ENCODE measurements at regions not wholly inside any gene's neighbourhood (a gene's known extent, or its start where the extent isn't known, plus 50 kb on each side); places are given as distances from the start of the nearest gene placed in this dataset.

DNA sequence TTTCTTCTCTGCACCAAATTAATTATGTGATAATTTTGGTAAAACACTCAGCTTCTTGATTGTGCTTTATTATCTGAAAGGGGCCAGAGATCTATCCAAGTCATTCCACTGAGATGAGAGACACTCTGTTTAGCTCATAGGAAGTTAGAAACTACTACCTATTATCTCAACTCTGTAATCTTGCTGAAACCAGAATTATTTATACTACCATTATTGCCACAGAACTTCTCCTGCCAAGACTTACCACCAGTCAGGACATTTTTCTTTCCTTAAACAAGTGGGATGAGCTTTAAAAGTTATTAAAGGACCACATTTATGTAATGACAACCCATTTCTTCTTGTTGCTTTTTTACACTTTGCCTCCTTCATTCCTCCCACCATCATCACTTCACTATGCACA is 855.6 kb upstream of the PIK3C3 start:
- H3K36me3 ChIP-seq: no peaks in the 10 kb centered on the region
- no peak for DNase-seq
- H3K4me1 ChIP-seq: no peaks in the 10 kb centered on the region
- no peak overlapping the region for H3K27ac ChIP-seq
- H3K4me3 ChIP-seq: no peak overlapping the region
- no peak for TF ChIP-seq POLR2A (IDR thresholded peaks at IDR 0.05)
- TF ChIP-seq, protein P1, sequence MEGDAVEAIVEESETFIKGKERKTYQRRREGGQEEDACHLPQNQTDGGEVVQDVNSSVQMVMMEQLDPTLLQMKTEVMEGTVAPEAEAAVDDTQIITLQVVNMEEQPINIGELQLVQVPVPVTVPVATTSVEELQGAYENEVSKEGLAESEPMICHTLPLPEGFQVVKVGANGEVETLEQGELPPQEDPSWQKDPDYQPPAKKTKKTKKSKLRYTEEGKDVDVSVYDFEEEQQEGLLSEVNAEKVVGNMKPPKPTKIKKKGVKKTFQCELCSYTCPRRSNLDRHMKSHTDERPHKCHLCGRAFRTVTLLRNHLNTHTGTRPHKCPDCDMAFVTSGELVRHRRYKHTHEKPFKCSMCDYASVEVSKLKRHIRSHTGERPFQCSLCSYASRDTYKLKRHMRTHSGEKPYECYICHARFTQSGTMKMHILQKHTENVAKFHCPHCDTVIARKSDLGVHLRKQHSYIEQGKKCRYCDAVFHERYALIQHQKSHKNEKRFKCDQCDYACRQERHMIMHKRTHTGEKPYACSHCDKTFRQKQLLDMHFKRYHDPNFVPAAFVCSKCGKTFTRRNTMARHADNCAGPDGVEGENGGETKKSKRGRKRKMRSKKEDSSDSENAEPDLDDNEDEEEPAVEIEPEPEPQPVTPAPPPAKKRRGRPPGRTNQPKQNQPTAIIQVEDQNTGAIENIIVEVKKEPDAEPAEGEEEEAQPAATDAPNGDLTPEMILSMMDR (IDR thresholded peaks at IDR 0.05): no peak
- no peaks in the 10 kb centered on the region for H3K27me3 ChIP-seq
- no peaks in the 10 kb centered on the region for H3K9me3 ChIP-seq

DNA sequence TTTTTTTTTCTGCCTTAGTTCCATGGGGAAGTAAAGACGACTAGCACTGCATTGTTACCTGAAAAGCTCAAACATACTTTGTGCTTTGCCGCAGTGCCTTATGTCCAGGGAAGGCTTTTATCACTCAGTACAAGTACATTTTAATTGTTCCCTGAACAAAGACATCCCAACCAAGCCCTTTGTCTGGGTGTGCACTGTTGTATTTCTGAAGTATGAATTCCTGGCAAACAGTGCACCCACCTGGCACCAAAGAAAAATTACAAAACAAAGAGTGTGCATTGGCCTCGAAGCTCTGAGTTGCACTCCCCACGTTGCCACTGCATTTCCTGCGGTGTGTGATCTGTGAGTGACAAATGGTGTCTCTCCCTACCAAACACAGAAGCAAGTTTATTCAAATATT is 858.5 kb upstream of the PIK3C3 start:
- Histone ChIP-seq H3K36me3 (no peaks in the 10 kb centered on the region), H3K4me1 (no peaks in the 10 kb centered on the region), H3K4me3 (no peak overlapping the region), H3K9me3 (no peaks in the 10 kb centered on the region), H3K27ac (no peak overlapping the region), H3K27me3 (no peaks in the 10 kb centered on the region)
- no peak for DNase-seq
- TF ChIP-seq POLR2A (IDR thresholded peaks at IDR 0.05): no peak
- TF ChIP-seq, protein P1 (IDR thresholded peaks at IDR 0.05): no peak

DNA sequence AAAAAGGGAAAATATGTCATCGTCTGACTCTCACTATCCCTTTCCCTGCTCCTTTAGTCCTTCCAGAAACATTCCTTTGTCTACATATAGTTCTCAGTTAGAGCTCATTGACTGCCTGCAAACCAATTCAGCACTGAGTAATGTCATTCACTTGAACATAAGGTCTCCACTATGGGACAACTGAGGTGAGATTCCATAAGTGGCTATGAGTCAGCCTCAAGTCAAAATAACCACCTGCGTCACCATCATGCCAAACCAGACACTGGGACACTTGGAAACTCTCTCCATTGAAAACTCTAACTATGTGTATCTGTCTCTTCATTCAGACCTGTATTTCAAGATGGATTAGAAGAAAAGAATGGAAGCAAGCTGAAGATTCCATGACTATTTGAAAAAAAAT is 878.0 kb upstream of the PIK3C3 start:
- TF ChIP-seq, protein P1 (IDR thresholded peaks at IDR 0.05): no peak
- no peak for TF ChIP-seq POLR2A (IDR thresholded peaks at IDR 0.05)
- Histone ChIP-seq H3K9me3 (no peaks in the 10 kb centered on the region), H3K4me3 (no peak overlapping the region), H3K4me1 (no peaks in the 10 kb centered on the region), H3K27me3 (no peaks in the 10 kb centered on the region), H3K36me3 (no peaks in the 10 kb centered on the region), H3K27ac (no peak overlapping the region)
- DNase-seq: no peak

DNA sequence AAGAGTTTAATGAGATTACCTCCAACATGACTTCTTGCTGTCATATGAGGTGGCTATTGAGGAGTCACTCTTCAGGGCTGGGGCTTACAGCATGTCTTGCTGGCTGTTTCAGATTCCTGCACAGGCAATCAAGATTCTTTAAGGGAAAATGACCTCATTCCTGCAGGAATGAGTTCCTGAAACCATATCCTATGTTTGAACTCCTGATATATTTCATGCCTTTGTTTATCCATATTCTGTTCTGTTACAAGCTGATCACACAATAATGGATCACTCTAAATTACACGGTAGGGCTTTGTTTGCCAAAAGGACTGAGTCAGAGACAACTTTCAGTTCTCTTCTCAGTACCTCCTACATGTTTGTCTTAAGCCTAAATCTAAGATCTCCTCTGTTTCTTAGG is 879.8 kb upstream of the PIK3C3 start:
- no peak for DNase-seq

DNA sequence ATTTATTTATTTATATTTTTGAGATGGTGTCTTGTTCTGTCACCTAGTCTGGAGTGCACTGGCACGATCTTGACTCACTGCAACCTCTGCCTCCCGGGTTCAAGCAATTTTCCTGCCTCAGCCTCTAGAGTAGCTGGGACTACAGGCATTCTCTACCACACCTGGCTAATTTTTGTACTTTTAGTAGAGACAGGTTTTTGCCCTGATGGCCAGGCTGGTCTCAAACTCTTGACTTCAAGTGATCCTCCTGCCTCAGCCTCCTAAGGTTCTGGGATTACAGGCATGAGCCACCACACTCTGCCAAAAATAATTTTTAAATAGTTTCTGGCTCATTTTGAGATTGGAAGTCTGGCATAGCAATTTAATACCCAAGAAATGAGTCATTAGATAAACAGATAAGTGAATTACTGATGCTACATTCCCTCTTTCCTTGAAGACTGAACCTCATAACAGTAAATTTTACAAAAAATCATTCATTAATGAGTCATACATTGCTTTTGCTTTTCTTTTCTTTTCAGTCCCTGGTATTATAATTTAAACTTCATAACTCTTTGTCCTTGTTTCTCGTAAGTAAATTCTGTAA is 881.6 kb upstream of the PIK3C3 start:
- Histone ChIP-seq H3K9me3 (no peaks in the 10 kb centered on the region), H3K4me3 (no peak overlapping the region), H3K27ac (no peak overlapping the region), H3K36me3 (no peaks in the 10 kb centered on the region), H3K27me3 (no peaks in the 10 kb centered on the region), H3K4me1 (no peaks in the 10 kb centered on the region)
- TF ChIP-seq, protein P1 (IDR thresholded peaks at IDR 0.05): no peak
- TF ChIP-seq POLR2A (IDR thresholded peaks at IDR 0.05): no peak
- no peak for DNase-seq

More for the DNA sequence above, 879.8 kb upstream of the PIK3C3 start:
- Histone ChIP-seq H3K4me3 (no peak overlapping the region), H3K27me3 (no peaks in the 10 kb centered on the region), H3K9me3 (no peaks in the 10 kb centered on the region), H3K4me1 (no peaks in the 10 kb centered on the region), H3K27ac (no peak overlapping the region), H3K36me3 (no peaks in the 10 kb centered on the region)
- TF ChIP-seq, protein P1 (IDR thresholded peaks at IDR 0.05): no peak

- H3K4me3 ChIP-seq: no peak overlapping the region
- no peaks in the 10 kb centered on the region for H3K9me3 ChIP-seq
- no peaks in the 10 kb centered on the region for H3K4me1 ChIP-seq
- H3K27ac ChIP-seq: no peak overlapping the region
- no peak for DNase-seq
- TF ChIP-seq, protein P1 (IDR thresholded peaks at IDR 0.05): no peak
- TF ChIP-seq POLR2A (IDR thresholded peaks at IDR 0.05): no peak
- no peaks in the 10 kb centered on the region for H3K27me3 ChIP-seq
- no peaks in the 10 kb centered on the region for H3K36me3 ChIP-seq
Measured at GRCh38 chr18:41072946-41073345, 882.1 kb upstream of the PIK3C3 start.

Data from Peyer's patch (tissue), 4 donors.